ENCODE measurements at regions not wholly inside any gene's neighbourhood (a gene's known extent, or its start where the extent isn't known, plus 50 kb on each side); places are given as distances from the start of the nearest gene placed in this dataset.

- no peaks in the 10 kb centered on the region for H3K27me3 ChIP-seq (ENCODE audit: insufficient read depth, low read length)
- no peak overlapping the region for H3K9ac ChIP-seq (ENCODE audit: low read length)
- no peak for ATAC-seq
- no peak overlapping the region for H3K4me3 ChIP-seq (replicated peaks in 1 of 2; ENCODE audit: low read depth in 1 of 2, low read length in 2 of 2)
- no peaks in the 10 kb centered on the region for H3K36me3 ChIP-seq (ENCODE audit: control insufficient read depth in 1 of 2, insufficient read depth in 2 of 2, low read length in 2 of 2)
- no TSS peak for BruUV-seq (replicated peaks)
- H3K4me2 ChIP-seq (ENCODE audit: low read length): no peak overlapping the region
- CTCF ChIA-PET: no interaction called here
- H3K4me1 ChIP-seq (ENCODE audit: control insufficient read depth in 1 of 2, insufficient read depth in 2 of 2, low read length in 2 of 2): no peaks in the 10 kb centered on the region
- H4K20me1 ChIP-seq (ENCODE audit: insufficient read depth): no peaks in the 10 kb centered on the region
- H3K9me2 ChIP-seq (ENCODE audit: insufficient read depth): no peaks in the 10 kb centered on the region
- DNase-seq (ENCODE audit: low read depth, low spot score): no peak
- RAD21 ChIA-PET (ENCODE audit: low non-redundant PET in 1 of 2, low total read pairs in 2 of 2, uncharacterized antibody in 2 of 2, unreplicated experiment in 2 of 2): no interaction called here
- no peak for TF ChIP-seq ZNF274 (IDR thresholded peaks at IDR 0.05; ENCODE audit: low read depth, low read length)
- no peak for TF ChIP-seq CBX3 (IDR thresholded peaks at IDR 0.05; ENCODE audit: low read depth)
- TF ChIP-seq ELF1 (IDR thresholded peaks at IDR 0.05; ENCODE audit: borderline replicate concordance, low read depth): no peak
- TF ChIP-seq SRF (IDR thresholded peaks at IDR 0.05; ENCODE audit: low read depth): no peak
- TF ChIP-seq SP1 (IDR thresholded peaks at IDR 0.05; ENCODE audit: low read depth): no peak
- no peak for TF ChIP-seq POLR2AphosphoS5 (IDR thresholded peaks at IDR 0.05; ENCODE audit: low read depth, low read length)
- TF ChIP-seq ATF3 (IDR thresholded peaks at IDR 0.05): no peak
- no peak for TF ChIP-seq CTCF (IDR thresholded peaks at IDR 0.05 in 2 of 3, conservative IDR thresholded peaks at IDR 0.05 in 1 of 3; ENCODE audit: borderline replicate concordance in 1 of 3, insufficient read depth in 1 of 3, low read depth in 2 of 3, low read length in 2 of 3)
- intact Hi-C loops (cut with micrococcal nuclease): no loop called here
- no peak overlapping the region for H3K27ac ChIP-seq (ENCODE audit: low read depth, low read length)
- H3K79me2 ChIP-seq (ENCODE audit: insufficient read depth, low read length): no peaks in the 10 kb centered on the region
- POLR2A ChIA-PET: no interaction called here
- no peaks in the 10 kb centered on the region for H3K9me3 ChIP-seq (ENCODE audit: control insufficient read depth in 1 of 2, insufficient read depth in 1 of 2, low read depth in 1 of 2, low read length in 2 of 2)
- no peak overlapping the region for H2AFZ ChIP-seq (ENCODE audit: low read depth, low read length, poor library complexity, severe bottlenecking)
These were observed 67.5 kb downstream of the PPP1R2C start for GRCh38 chrX:42710452-42710851.

GRCh38 chrX:42708222-42708621 is 69.7 kb downstream of the PPP1R2C start:
- Histone ChIP-seq H2AFZ (ENCODE audit: low read depth, low read length, poor library complexity, severe bottlenecking) (no peak overlapping the region), H3K9me2 (ENCODE audit: insufficient read depth) (no peaks in the 10 kb centered on the region), H3K4me2 (ENCODE audit: low read length) (no peak overlapping the region), H3K79me2 (ENCODE audit: insufficient read depth, low read length) (no peaks in the 10 kb centered on the region), H3K9me3 (ENCODE audit: control insufficient read depth in 1 of 2, insufficient read depth in 1 of 2, low read depth in 1 of 2, low read length in 2 of 2) (no peaks in the 10 kb centered on the region), H3K9ac (ENCODE audit: low read length) (no peak overlapping the region), H3K27me3 (ENCODE audit: insufficient read depth, low read length) (no peaks in the 10 kb centered on the region), H3K4me1 (ENCODE audit: control insufficient read depth in 1 of 2, insufficient read depth in 2 of 2, low read length in 2 of 2) (no peaks in the 10 kb centered on the region), H3K27ac (ENCODE audit: low read depth, low read length) (no peak overlapping the region), H3K4me3 (replicated peaks in 1 of 2; ENCODE audit: low read depth in 1 of 2, low read length in 2 of 2) (no peak overlapping the region), H4K20me1 (ENCODE audit: insufficient read depth) (no peaks in the 10 kb centered on the region), H3K36me3 (ENCODE audit: control insufficient read depth in 1 of 2, insufficient read depth in 2 of 2, low read length in 2 of 2) (no peaks in the 10 kb centered on the region)
- no peak for TF ChIP-seq ZFX (IDR thresholded peaks at IDR 0.05)
- TF ChIP-seq ATF3 (IDR thresholded peaks at IDR 0.05): no peak
- TF ChIP-seq RAD21 (IDR thresholded peaks at IDR 0.05; ENCODE audit: low read depth): no peak
- TF ChIP-seq MAX (IDR thresholded peaks at IDR 0.05): no peak
- TF ChIP-seq EGR1 (IDR thresholded peaks at IDR 0.05; ENCODE audit: low read depth): no peak
- no peak for TF ChIP-seq CBX3 (IDR thresholded peaks at IDR 0.05; ENCODE audit: low read depth)
- TF ChIP-seq FOSL1 (IDR thresholded peaks at IDR 0.05; ENCODE audit: low read depth): no peak
- intact Hi-C loops (cut with micrococcal nuclease): no loop called here
- BruUV-seq (replicated peaks): no TSS peak
- ChIA-PET RAD21 (ENCODE audit: low non-redundant PET in 1 of 2, low total read pairs in 2 of 2, uncharacterized antibody in 2 of 2, unreplicated experiment in 2 of 2) (no interaction called here), POLR2A (no interaction called here), CTCF (no interaction called here)
- ATAC-seq (no peak), DNase-seq (ENCODE audit: low read depth, low spot score) (no peak)
